ENCODE measurements at regions not wholly inside any gene's neighbourhood (a gene's known extent, or its start where the extent isn't known, plus 50 kb on each side); places are given as distances from the start of the nearest gene placed in this dataset.

DNA sequence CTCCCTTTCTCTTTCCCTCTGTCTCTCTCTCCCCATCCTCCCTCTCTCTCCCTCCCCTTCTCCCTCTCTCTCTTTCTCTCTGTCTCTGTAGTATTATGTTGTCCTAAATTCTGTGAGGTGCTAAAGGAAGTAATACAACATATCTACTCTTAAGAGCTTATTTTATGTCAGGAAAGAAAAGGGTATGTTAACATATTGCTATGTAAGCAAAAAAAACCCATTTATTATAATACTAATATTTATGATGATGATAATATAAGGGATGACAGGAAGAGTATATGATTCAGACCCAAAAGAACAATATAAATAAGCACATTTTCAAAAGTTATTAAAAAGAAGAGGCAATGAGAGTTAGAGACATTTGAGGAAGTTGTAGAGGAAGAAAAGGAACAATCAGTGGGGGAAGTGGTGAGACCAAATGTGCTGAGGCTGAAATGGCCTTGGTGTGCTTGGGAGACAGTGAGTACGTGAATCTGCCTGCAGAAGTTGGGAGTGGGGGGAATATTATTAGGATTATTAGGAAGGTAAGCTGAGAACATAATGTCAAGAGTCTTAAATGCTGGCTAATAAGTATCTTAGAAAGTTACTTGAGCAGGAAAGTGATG, 303.6 kb upstream of the FERMT1 start:
- TF ChIP-seq POLR2A (IDR thresholded peaks at IDR 0.05; ENCODE audit: insufficient read depth in 1 of 2, low read depth in 2 of 2, low read length in 2 of 2) (no peak), TCF7L2 (IDR thresholded peaks at IDR 0.05; ENCODE audit: low read depth, low read length) (no peak), ZNF431 (CRISPR knock-in tag; IDR thresholded peaks at IDR 0.05; ENCODE audit: borderline replicate concordance, low read depth) (no peak), ZBTB1 (CRISPR knock-in tag; IDR thresholded peaks at IDR 0.05; ENCODE audit: borderline replicate concordance) (no peak), CENPBD1 (CRISPR knock-in tag; IDR thresholded peaks at IDR 0.05; ENCODE audit: borderline replicate concordance, low read depth) (no peak), PCBP1 (IDR thresholded peaks at IDR 0.05; ENCODE audit: borderline replicate concordance, low read depth, low read length) (no peak), TBX3 (IDR thresholded peaks at IDR 0.05; ENCODE audit: borderline replicate concordance) (no peak), ZNF10 (CRISPR knock-in tag; IDR thresholded peaks at IDR 0.05; ENCODE audit: borderline replicate concordance, low read depth) (no peak), TOE1 (CRISPR knock-in tag; IDR thresholded peaks at IDR 0.05) (no peak), ZNF660 (CRISPR knock-in tag; IDR thresholded peaks at IDR 0.05; ENCODE audit: borderline replicate concordance, low read depth) (no peak), ZBTB7A (CRISPR knock-in tag; IDR thresholded peaks at IDR 0.05) (no peak)
- TF ChIP-seq, protein P1, sequence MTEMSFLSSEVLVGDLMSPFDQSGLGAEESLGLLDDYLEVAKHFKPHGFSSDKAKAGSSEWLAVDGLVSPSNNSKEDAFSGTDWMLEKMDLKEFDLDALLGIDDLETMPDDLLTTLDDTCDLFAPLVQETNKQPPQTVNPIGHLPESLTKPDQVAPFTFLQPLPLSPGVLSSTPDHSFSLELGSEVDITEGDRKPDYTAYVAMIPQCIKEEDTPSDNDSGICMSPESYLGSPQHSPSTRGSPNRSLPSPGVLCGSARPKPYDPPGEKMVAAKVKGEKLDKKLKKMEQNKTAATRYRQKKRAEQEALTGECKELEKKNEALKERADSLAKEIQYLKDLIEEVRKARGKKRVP (CRISPR knock-in tag; IDR thresholded peaks at IDR 0.05) = no peak
- TF ChIP-seq, protein P2, sequence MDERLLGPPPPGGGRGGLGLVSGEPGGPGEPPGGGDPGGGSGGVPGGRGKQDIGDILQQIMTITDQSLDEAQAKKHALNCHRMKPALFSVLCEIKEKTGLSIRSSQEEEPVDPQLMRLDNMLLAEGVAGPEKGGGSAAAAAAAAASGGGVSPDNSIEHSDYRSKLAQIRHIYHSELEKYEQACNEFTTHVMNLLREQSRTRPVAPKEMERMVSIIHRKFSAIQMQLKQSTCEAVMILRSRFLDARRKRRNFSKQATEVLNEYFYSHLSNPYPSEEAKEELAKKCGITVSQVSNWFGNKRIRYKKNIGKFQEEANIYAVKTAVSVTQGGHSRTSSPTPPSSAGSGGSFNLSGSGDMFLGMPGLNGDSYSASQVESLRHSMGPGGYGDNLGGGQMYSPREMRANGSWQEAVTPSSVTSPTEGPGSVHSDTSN (CRISPR knock-in tag; IDR thresholded peaks at IDR 0.05) = no peak
- TF ChIP-seq, protein P3, sequence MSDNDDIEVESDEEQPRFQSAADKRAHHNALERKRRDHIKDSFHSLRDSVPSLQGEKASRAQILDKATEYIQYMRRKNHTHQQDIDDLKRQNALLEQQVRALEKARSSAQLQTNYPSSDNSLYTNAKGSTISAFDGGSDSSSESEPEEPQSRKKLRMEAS (IDR thresholded peaks at IDR 0.05) = no peak
